ENCODE measurements at regions not wholly inside any gene's neighbourhood (a gene's known extent, or its start where the extent isn't known, plus 50 kb on each side); places are given as distances from the start of the nearest gene placed in this dataset.

DNA sequence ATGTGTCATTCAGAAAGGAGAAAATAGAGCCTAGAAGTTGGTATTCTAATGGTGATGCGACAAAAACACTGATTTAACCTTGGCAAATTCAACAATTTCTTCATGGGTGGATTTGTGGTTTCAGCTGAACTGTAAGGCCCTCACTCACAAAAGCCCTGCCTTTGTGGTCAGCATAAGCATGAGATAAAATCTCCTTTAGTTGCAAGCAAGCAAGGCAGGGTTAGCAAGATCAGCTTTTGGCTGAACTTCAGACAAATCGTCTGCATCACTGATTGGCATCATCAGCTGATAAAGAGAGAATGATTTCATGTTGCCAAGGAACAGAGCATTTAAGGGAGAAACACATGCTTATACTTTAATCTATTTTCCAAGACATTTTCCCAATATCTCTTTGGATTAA is 2582.2 kb downstream of the PCDH7 start:
- H3K4me3 ChIP-seq: no peak overlapping the region
- intact Hi-C loops (cut with DNase I): no loop called here
- no peaks in the 10 kb centered on the region for H3K27me3 ChIP-seq
- H3K27ac ChIP-seq (replicated peaks in 1 of 4): no peak overlapping the region
- no peak for DNase-seq (ENCODE audit: extremely low spot score)
- 58% methylated on average over 2 of the region's 2 CpGs for WGBS
- H3K4me1 ChIP-seq: no peaks in the 10 kb centered on the region
- no peaks in the 10 kb centered on the region for H3K9me3 ChIP-seq
- TF ChIP-seq POLR2A (IDR thresholded peaks at IDR 0.05; ENCODE audit: low read depth): no peak
- no peak for TF ChIP-seq EP300 (IDR thresholded peaks at IDR 0.05)
- H3K36me3 ChIP-seq: no peaks in the 10 kb centered on the region

DNA sequence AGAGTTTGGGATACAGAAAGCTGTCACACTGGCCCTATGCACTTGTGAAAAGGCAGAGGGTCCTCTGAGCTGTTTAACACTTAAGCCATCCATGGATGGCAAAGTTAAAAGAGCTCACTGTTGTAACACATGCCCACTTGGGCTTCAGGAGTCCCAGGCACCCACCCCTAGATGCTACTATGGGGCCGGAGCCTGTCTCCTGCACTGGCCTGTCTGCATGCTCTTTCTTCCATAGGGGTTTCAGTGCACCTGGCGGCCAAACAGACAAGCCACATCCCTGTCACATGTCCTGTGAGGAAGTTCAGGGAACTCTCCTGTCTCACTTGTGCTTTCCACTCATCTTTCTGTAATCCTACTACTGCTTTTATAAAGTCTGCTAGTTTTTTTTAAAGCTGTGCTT is 2586.0 kb downstream of the PCDH7 start:
- no peaks in the 10 kb centered on the region for H3K27me3 ChIP-seq
- intact Hi-C loops (cut with DNase I): no loop called here
- TF ChIP-seq, protein P1, sequence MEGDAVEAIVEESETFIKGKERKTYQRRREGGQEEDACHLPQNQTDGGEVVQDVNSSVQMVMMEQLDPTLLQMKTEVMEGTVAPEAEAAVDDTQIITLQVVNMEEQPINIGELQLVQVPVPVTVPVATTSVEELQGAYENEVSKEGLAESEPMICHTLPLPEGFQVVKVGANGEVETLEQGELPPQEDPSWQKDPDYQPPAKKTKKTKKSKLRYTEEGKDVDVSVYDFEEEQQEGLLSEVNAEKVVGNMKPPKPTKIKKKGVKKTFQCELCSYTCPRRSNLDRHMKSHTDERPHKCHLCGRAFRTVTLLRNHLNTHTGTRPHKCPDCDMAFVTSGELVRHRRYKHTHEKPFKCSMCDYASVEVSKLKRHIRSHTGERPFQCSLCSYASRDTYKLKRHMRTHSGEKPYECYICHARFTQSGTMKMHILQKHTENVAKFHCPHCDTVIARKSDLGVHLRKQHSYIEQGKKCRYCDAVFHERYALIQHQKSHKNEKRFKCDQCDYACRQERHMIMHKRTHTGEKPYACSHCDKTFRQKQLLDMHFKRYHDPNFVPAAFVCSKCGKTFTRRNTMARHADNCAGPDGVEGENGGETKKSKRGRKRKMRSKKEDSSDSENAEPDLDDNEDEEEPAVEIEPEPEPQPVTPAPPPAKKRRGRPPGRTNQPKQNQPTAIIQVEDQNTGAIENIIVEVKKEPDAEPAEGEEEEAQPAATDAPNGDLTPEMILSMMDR (IDR thresholded peaks at IDR 0.05): no peak
- TF ChIP-seq POLR2A (IDR thresholded peaks at IDR 0.05; ENCODE audit: low read depth) (no peak), EP300 (IDR thresholded peaks at IDR 0.05) (no peak), POLR2AphosphoS5 (IDR thresholded peaks at IDR 0.05) (no peak)
- DNase-seq (ENCODE audit: extremely low spot score): no peak
- H3K4me1 ChIP-seq: no peaks in the 10 kb centered on the region
- WGBS: 86% methylated on average over 2 of the region's 2 CpGs
- no peaks in the 10 kb centered on the region for H3K36me3 ChIP-seq
- H3K4me3 ChIP-seq: no peak overlapping the region
- H3K9me3 ChIP-seq: no peaks in the 10 kb centered on the region
- H3K27ac ChIP-seq (replicated peaks in 1 of 4): no peak overlapping the region

DNA sequence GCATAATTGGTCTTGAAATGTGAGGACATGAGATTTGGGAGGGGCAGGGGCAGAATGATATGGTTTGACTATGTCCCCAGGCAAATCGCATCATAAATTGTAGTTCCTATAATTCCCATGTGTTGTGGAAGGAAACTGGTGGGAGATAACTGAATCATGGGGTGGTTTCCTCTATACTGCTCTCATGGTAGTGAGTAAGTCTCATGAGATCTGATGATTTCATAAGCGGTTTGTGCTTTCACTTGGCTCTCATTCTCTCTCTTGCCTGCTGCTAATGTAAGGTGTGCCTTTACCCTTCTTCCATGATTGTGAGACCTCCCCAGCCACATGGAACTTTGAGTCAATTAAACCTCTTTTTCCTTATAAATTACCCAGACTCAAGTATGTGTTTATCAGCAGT is 2595.9 kb downstream of the PCDH7 start:
- Histone ChIP-seq H3K4me3 (no peak overlapping the region), H3K27ac (replicated peaks in 1 of 4) (no peak overlapping the region), H3K4me1 (no peaks in the 10 kb centered on the region), H3K27me3 (no peaks in the 10 kb centered on the region), H3K36me3 (no peaks in the 10 kb centered on the region), H3K9me3 (no peaks in the 10 kb centered on the region)
- intact Hi-C loops (cut with DNase I): no loop called here
- 90% methylated on average over 2 of the region's 2 CpGs for WGBS
- TF ChIP-seq, protein P1 (IDR thresholded peaks at IDR 0.05): no peak
- no peak for TF ChIP-seq POLR2A (IDR thresholded peaks at IDR 0.05; ENCODE audit: low read depth)
- no peak for TF ChIP-seq POLR2AphosphoS5 (IDR thresholded peaks at IDR 0.05)
- no peak for TF ChIP-seq EP300 (IDR thresholded peaks at IDR 0.05)
- DNase-seq (ENCODE audit: extremely low spot score): no peak

DNA sequence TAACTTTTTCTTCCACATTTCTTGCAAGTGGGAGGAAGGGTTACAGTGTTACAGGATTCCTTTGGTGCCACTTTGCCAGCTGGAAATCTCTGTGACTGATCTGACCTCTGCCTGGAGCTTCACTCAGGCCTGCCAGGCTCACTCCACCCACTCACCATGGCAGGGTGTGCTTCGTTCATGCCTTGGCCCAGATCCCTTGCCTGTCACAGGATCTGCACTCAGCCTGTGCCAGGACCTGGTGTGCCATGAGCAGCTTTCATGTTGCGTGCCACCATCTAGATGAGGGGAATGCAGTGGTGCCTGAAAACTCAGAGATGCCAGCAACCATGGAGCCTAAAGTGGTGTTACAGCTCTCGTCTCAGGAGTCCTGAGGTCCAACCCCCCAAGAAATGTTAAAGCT is 2596.4 kb downstream of the PCDH7 start:
- TF ChIP-seq POLR2AphosphoS5 (IDR thresholded peaks at IDR 0.05): no peak
- no peak for TF ChIP-seq EP300 (IDR thresholded peaks at IDR 0.05)
- TF ChIP-seq, protein P1 (IDR thresholded peaks at IDR 0.05): no peak
- no peak for TF ChIP-seq POLR2A (IDR thresholded peaks at IDR 0.05; ENCODE audit: low read depth)
- intact Hi-C loops (cut with DNase I): no loop called here
- 83% methylated on average over 3 of the region's 3 CpGs for WGBS
- Histone ChIP-seq H3K27me3 (no peaks in the 10 kb centered on the region), H3K4me3 (no peak overlapping the region), H3K36me3 (no peaks in the 10 kb centered on the region), H3K27ac (replicated peaks in 1 of 4) (no peak overlapping the region), H3K4me1 (no peaks in the 10 kb centered on the region), H3K9me3 (no peaks in the 10 kb centered on the region)
- DNase-seq (ENCODE audit: extremely low spot score): no peak

DNA sequence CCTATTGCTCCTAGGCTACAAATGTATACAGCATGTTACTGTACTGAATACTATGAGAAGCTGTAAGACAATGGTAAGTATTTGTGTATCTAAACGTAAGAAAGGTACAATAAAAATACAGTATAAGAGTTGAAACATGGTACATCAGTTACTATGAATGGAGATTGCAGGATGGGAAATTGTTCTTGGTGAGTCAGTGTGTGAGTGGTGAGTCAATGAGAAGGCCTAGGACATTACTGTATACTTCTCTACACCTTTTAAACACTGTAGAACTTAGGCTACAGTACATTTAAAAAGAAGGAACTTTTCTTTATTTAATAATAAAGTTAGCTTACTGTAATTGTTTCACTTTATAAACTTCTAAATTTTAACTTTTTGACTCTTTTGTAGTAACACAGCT is 2603.2 kb downstream of the PCDH7 start:
- intact Hi-C loops (cut with DNase I): no loop called here
- no peak overlapping the region for H3K4me3 ChIP-seq
- no peaks in the 10 kb centered on the region for H3K9me3 ChIP-seq
- H3K4me1 ChIP-seq: no peaks in the 10 kb centered on the region
- 80% methylated on average over 1 of the region's 1 CpG for WGBS
- H3K27me3 ChIP-seq: no peaks in the 10 kb centered on the region
- no peaks in the 10 kb centered on the region for H3K36me3 ChIP-seq
- no peak overlapping the region for H3K27ac ChIP-seq (replicated peaks in 1 of 4)
- no peak for DNase-seq (ENCODE audit: extremely low spot score)
- TF ChIP-seq, protein P1 (IDR thresholded peaks at IDR 0.05): no peak
- TF ChIP-seq POLR2AphosphoS5 (IDR thresholded peaks at IDR 0.05): no peak
- no peak for TF ChIP-seq EP300 (IDR thresholded peaks at IDR 0.05)
- TF ChIP-seq POLR2A (IDR thresholded peaks at IDR 0.05; ENCODE audit: low read depth): no peak
